ENCODE measurements at regions not wholly inside any gene's neighbourhood (a gene's known extent, or its start where the extent isn't known, plus 50 kb on each side); places are given as distances from the start of the nearest gene placed in this dataset.

DNA sequence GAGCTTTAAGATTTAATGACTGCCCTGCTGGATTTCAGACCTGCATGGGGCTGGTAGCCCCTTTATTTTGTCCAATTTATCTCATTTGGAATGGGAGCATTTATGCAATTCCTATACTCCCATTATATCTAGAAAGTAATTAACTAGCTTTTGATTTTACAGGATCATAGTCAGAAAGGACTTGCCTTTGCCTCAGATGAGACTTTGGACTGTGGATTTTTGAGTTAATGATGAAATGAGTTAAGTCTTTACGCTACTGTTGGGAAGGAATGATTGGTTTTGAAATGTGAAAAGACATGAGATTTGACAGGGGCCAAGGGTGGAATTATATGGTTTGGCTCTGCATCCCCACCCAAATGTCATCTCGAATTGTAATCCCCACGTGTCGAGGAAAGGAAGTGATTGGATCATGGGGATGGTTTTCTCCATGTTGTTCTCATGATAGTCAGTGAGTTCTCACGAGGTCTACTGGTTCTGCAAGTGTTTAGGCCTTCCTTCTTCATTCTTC, 213.1 kb upstream of the DCN start:
- TF ChIP-seq, protein P1, sequence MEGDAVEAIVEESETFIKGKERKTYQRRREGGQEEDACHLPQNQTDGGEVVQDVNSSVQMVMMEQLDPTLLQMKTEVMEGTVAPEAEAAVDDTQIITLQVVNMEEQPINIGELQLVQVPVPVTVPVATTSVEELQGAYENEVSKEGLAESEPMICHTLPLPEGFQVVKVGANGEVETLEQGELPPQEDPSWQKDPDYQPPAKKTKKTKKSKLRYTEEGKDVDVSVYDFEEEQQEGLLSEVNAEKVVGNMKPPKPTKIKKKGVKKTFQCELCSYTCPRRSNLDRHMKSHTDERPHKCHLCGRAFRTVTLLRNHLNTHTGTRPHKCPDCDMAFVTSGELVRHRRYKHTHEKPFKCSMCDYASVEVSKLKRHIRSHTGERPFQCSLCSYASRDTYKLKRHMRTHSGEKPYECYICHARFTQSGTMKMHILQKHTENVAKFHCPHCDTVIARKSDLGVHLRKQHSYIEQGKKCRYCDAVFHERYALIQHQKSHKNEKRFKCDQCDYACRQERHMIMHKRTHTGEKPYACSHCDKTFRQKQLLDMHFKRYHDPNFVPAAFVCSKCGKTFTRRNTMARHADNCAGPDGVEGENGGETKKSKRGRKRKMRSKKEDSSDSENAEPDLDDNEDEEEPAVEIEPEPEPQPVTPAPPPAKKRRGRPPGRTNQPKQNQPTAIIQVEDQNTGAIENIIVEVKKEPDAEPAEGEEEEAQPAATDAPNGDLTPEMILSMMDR (IDR thresholded peaks at IDR 0.05; ENCODE audit: low read depth, low read length): no peak
- no peak for TF ChIP-seq EZH2phosphoT487 (IDR thresholded peaks at IDR 0.05; ENCODE audit: low read depth)

Data from OCI-LY3 (cell line).